ENCODE measurements at regions not wholly inside any gene's neighbourhood (a gene's known extent, or its start where the extent isn't known, plus 50 kb on each side); places are given as distances from the start of the nearest gene placed in this dataset.
A peak's percentile ranks its signal among the peaks of the same experiment; 100 is the strongest.

- Histone ChIP-seq H3K9ac (ENCODE audit: low read length) (no peak overlapping the region), H3K4me1 (ENCODE audit: control insufficient read depth, insufficient read depth, low read length) (peaks cover 8% of the 10 kb centered on the region), H3K36me3 (ENCODE audit: control insufficient read depth, insufficient read depth, low read length, severe bottlenecking) (no peaks in the 10 kb centered on the region), H3K27me3 (replicated peaks; ENCODE audit: control insufficient read depth, insufficient read depth, low read length) (no peaks in the 10 kb centered on the region), H3K4me3 (ENCODE audit: low read length) (no peak overlapping the region), H3K9me3 (ENCODE audit: control insufficient read depth, low read length) (no peaks in the 10 kb centered on the region)
- no peak for DNase-seq (ENCODE audit: low read depth)
Measured at GRCh38 chr18:56246916-56247315, 391.5 kb downstream of the TXNL1 start.

GRCh38 chr18:56245866-56246580 is 392.4 kb downstream of the TXNL1 start:
- peak; percentile 78 for DNase-seq (ENCODE audit: low read depth)
- H3K4me3 ChIP-seq (ENCODE audit: low read length) = peak overlapping the region; percentile 44
- peaks cover 8% of the 10 kb centered on the region for H3K4me1 ChIP-seq (ENCODE audit: control insufficient read depth, insufficient read depth, low read length)

GRCh38 chr18:56240405-56240804 is 398.0 kb downstream of the TXNL1 start:
- no peaks in the 10 kb centered on the region for H3K36me3 ChIP-seq (ENCODE audit: control insufficient read depth, insufficient read depth, low read length, severe bottlenecking)
- H3K9me3 ChIP-seq (ENCODE audit: control insufficient read depth, low read length) = no peaks in the 10 kb centered on the region
- H3K27me3 ChIP-seq (replicated peaks; ENCODE audit: control insufficient read depth, insufficient read depth, low read length) = no peaks in the 10 kb centered on the region

More at GRCh38 chr18:56245866-56246580, 392.4 kb downstream of the TXNL1 start:
- Histone ChIP-seq H3K9ac (ENCODE audit: low read length) (no peak overlapping the region), H3K27me3 (replicated peaks; ENCODE audit: control insufficient read depth, insufficient read depth, low read length) (no peaks in the 10 kb centered on the region), H3K36me3 (ENCODE audit: control insufficient read depth, insufficient read depth, low read length, severe bottlenecking) (no peaks in the 10 kb centered on the region), H3K9me3 (ENCODE audit: control insufficient read depth, low read length) (no peaks in the 10 kb centered on the region)

GRCh38 chr18:56238576-56238975 is 399.8 kb downstream of the TXNL1 start:
- no peaks in the 10 kb centered on the region for H3K27me3 ChIP-seq (replicated peaks; ENCODE audit: control insufficient read depth, insufficient read depth, low read length)
- peaks cover 4% of the 10 kb centered on the region for H3K4me1 ChIP-seq (ENCODE audit: control insufficient read depth, insufficient read depth, low read length)
- H3K9me3 ChIP-seq (ENCODE audit: control insufficient read depth, low read length) = no peaks in the 10 kb centered on the region
- no peak overlapping the region for H3K4me3 ChIP-seq (ENCODE audit: low read length)
- no peak overlapping the region for H3K9ac ChIP-seq (ENCODE audit: low read length)
- DNase-seq (ENCODE audit: low read depth) = no peak
- H3K36me3 ChIP-seq (ENCODE audit: control insufficient read depth, insufficient read depth, low read length, severe bottlenecking) = no peaks in the 10 kb centered on the region

More at GRCh38 chr18:56240405-56240804, 398.0 kb downstream of the TXNL1 start:
- H3K4me1 ChIP-seq (ENCODE audit: control insufficient read depth, insufficient read depth, low read length) = no peaks in the 10 kb centered on the region
- H3K4me3 ChIP-seq (ENCODE audit: low read length) = no peak overlapping the region
- DNase-seq (ENCODE audit: low read depth) = peak; percentile 20
- H3K9ac ChIP-seq (ENCODE audit: low read length) = no peak overlapping the region

GRCh38 chr18:56235481-56236013 is 402.8 kb downstream of the TXNL1 start:
- H3K27me3 ChIP-seq (replicated peaks; ENCODE audit: control insufficient read depth, insufficient read depth, low read length) = no peaks in the 10 kb centered on the region
- no peak overlapping the region for H3K4me3 ChIP-seq (ENCODE audit: low read length)

GRCh38 chr18:56235071-56235470 is 403.3 kb downstream of the TXNL1 start:
- H3K27me3 ChIP-seq (replicated peaks; ENCODE audit: control insufficient read depth, insufficient read depth, low read length) = no peaks in the 10 kb centered on the region
- DNase-seq (ENCODE audit: low read depth) = no peak
- peaks cover 5% of the 10 kb centered on the region for H3K9me3 ChIP-seq (ENCODE audit: control insufficient read depth, low read length)
- H3K36me3 ChIP-seq (ENCODE audit: control insufficient read depth, insufficient read depth, low read length, severe bottlenecking) = no peaks in the 10 kb centered on the region
- H3K4me1 ChIP-seq (ENCODE audit: control insufficient read depth, insufficient read depth, low read length) = peaks cover 9% of the 10 kb centered on the region
- no peak overlapping the region for H3K9ac ChIP-seq (ENCODE audit: low read length)
- H3K4me3 ChIP-seq (ENCODE audit: low read length) = no peak overlapping the region

More at GRCh38 chr18:56235481-56236013, 402.8 kb downstream of the TXNL1 start:
- no peak for DNase-seq (ENCODE audit: low read depth)
- H3K9ac ChIP-seq (ENCODE audit: low read length) = no peak overlapping the region
- peaks cover 9% of the 10 kb centered on the region for H3K4me1 ChIP-seq (ENCODE audit: control insufficient read depth, insufficient read depth, low read length)
- peaks cover 5% of the 10 kb centered on the region for H3K9me3 ChIP-seq (ENCODE audit: control insufficient read depth, low read length)
- H3K36me3 ChIP-seq (ENCODE audit: control insufficient read depth, insufficient read depth, low read length, severe bottlenecking) = no peaks in the 10 kb centered on the region

- no peak overlapping the region for H3K4me3 ChIP-seq (ENCODE audit: low read length)
- no peaks in the 10 kb centered on the region for H3K36me3 ChIP-seq (ENCODE audit: control insufficient read depth, insufficient read depth, low read length, severe bottlenecking)
- peaks cover 5% of the 10 kb centered on the region for H3K9me3 ChIP-seq (ENCODE audit: control insufficient read depth, low read length)
- DNase-seq (ENCODE audit: low read depth) = peak; percentile 89
- H3K4me1 ChIP-seq (ENCODE audit: control insufficient read depth, insufficient read depth, low read length) = peaks cover 9% of the 10 kb centered on the region
- peak overlapping the region; percentile 24 for H3K9ac ChIP-seq (ENCODE audit: low read length)
- H3K27me3 ChIP-seq (replicated peaks; ENCODE audit: control insufficient read depth, insufficient read depth, low read length) = no peaks in the 10 kb centered on the region
Measured at GRCh38 chr18:56233595-56233994, 404.8 kb downstream of the TXNL1 start.

- H3K36me3 ChIP-seq (ENCODE audit: control insufficient read depth, insufficient read depth, low read length, severe bottlenecking) = no peaks in the 10 kb centered on the region
- no peaks in the 10 kb centered on the region for H3K27me3 ChIP-seq (replicated peaks; ENCODE audit: control insufficient read depth, insufficient read depth, low read length)
- DNase-seq (ENCODE audit: low read depth) = no peak
- H3K9me3 ChIP-seq (ENCODE audit: control insufficient read depth, low read length) = peaks cover 2% of the 10 kb centered on the region
- H3K4me1 ChIP-seq (ENCODE audit: control insufficient read depth, insufficient read depth, low read length) = peaks cover 4% of the 10 kb centered on the region
- no peak overlapping the region for H3K9ac ChIP-seq (ENCODE audit: low read length)
- H3K4me3 ChIP-seq (ENCODE audit: low read length) = no peak overlapping the region
Measured at GRCh38 chr18:56226025-56226424, 412.4 kb downstream of the TXNL1 start.

- Histone ChIP-seq H3K4me1 (ENCODE audit: control insufficient read depth, insufficient read depth, low read length) (peaks cover 4% of the 10 kb centered on the region), H3K4me3 (ENCODE audit: low read length) (no peak overlapping the region), H3K9me3 (ENCODE audit: control insufficient read depth, low read length) (no peaks in the 10 kb centered on the region), H3K9ac (ENCODE audit: low read length) (no peak overlapping the region), H3K27me3 (replicated peaks; ENCODE audit: control insufficient read depth, insufficient read depth, low read length) (no peaks in the 10 kb centered on the region), H3K36me3 (ENCODE audit: control insufficient read depth, insufficient read depth, low read length, severe bottlenecking) (no peaks in the 10 kb centered on the region)
- no peak for DNase-seq (ENCODE audit: low read depth)
Measured at GRCh38 chr18:56224669-56225561, 413.5 kb downstream of the TXNL1 start.

GRCh38 chr18:56221195-56222065 is 417.0 kb downstream of the TXNL1 start:
- Histone ChIP-seq H3K4me3 (ENCODE audit: low read length) (no peak overlapping the region), H3K4me1 (ENCODE audit: control insufficient read depth, insufficient read depth, low read length) (peaks cover 8% of the 10 kb centered on the region), H3K9ac (ENCODE audit: low read length) (no peak overlapping the region), H3K9me3 (ENCODE audit: control insufficient read depth, low read length) (no peaks in the 10 kb centered on the region), H3K27me3 (replicated peaks; ENCODE audit: control insufficient read depth, insufficient read depth, low read length) (no peaks in the 10 kb centered on the region), H3K36me3 (ENCODE audit: control insufficient read depth, insufficient read depth, low read length, severe bottlenecking) (no peaks in the 10 kb centered on the region)
- DNase-seq (ENCODE audit: low read depth) = no peak

Measured in adipocyte (in vitro differentiated cells).